ENCODE measurements at regions not wholly inside any gene's neighbourhood (a gene's known extent, or its start where the extent isn't known, plus 50 kb on each side); places are given as distances from the start of the nearest gene placed in this dataset.

DNA sequence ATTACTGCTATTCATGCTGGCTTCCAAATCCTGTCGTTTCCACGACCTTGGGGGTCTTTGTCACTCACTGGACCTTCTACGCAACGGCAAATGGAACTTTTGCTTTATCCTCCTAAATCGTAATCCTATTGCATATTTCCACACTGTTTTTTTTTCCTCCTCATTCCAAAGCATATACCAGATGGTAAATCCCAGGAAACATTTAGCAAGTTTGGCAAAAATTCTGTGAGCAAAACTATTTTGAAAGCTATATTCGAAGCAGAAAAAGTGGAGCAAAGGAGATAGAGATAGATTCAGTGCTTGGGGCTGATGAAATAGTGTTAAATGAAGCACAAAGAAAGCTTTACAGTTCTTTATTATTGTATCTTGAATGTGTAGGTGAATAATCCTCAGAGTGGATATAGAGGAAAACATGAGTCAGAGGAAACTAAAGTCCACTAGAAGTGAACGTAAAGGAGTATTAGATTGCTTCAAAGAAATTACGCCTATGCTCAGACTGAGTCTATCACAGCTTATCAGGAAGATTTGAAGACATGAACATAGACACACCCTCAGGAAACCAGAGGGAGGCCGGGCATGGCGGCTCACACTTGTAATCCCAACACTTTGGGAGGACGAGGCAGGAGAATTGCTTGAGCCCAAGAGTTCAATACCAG lies 50.2 kb upstream of the FAM9A start:
- no peak overlapping the region for H3K27ac ChIP-seq (ENCODE audit: low read depth in 1 of 2, low read length in 1 of 2)
- H3K4me1 ChIP-seq (ENCODE audit: control insufficient read depth in 5 of 5, insufficient read depth in 5 of 5, low read length in 5 of 5), result no peaks in the 10 kb centered on the region
- DNase-seq (no peak), ATAC-seq (ENCODE audit: insufficient read depth, low FRiP score) (no peak)
- TF ChIP-seq, protein P1, sequence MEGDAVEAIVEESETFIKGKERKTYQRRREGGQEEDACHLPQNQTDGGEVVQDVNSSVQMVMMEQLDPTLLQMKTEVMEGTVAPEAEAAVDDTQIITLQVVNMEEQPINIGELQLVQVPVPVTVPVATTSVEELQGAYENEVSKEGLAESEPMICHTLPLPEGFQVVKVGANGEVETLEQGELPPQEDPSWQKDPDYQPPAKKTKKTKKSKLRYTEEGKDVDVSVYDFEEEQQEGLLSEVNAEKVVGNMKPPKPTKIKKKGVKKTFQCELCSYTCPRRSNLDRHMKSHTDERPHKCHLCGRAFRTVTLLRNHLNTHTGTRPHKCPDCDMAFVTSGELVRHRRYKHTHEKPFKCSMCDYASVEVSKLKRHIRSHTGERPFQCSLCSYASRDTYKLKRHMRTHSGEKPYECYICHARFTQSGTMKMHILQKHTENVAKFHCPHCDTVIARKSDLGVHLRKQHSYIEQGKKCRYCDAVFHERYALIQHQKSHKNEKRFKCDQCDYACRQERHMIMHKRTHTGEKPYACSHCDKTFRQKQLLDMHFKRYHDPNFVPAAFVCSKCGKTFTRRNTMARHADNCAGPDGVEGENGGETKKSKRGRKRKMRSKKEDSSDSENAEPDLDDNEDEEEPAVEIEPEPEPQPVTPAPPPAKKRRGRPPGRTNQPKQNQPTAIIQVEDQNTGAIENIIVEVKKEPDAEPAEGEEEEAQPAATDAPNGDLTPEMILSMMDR (IDR thresholded peaks at IDR 0.05; ENCODE audit: control extremely low read depth, extremely low read depth), result no peak
- 83 to 96% methylated on average over 11 of the region's 11 CpGs for WGBS, 2 donors
- H3K36me3 ChIP-seq (ENCODE audit: control insufficient read depth in 4 of 4, insufficient read depth in 4 of 4, low read length in 4 of 4), result no peaks in the 10 kb centered on the region
- H3K27me3 ChIP-seq (ENCODE audit: control insufficient read depth in 3 of 3, insufficient read depth in 3 of 3, low read length in 2 of 3), result peaks cover 3 to 46% (median 31%) of the 10 kb centered on the region in 3 donors
- H3K4me3 ChIP-seq, result no peak overlapping the region
- H3K9ac ChIP-seq (ENCODE audit: insufficient read depth in 1 of 2, low read length in 2 of 2), result no peak overlapping the region
- no peaks in the 10 kb centered on the region for H3K9me3 ChIP-seq (ENCODE audit: control insufficient read depth in 4 of 4, insufficient read depth in 3 of 4, low read length in 3 of 4)

Data from lung (tissue), 11 donors.